Adipocyte (in vitro differentiated cells): ENCODE measurements at regions not wholly inside any gene's neighbourhood (a gene's known extent, or its start where the extent isn't known, plus 50 kb on each side); places are given as distances from the start of the nearest gene placed in this dataset.

Source experiments
- DNase-seq: peaks from one replicate; pipeline ENCODE4 v3.0.0-alpha.2; 2015; ENCODE audit warnings: low read depth
- H3K27me3 ChIP-seq: replicated peaks from 2 replicates; pipeline ENCODE4 v1.7.0; 2013; ENCODE audit warnings: mild to moderate bottlenecking, low read length, moderate library complexity; ENCODE audit not compliant: control insufficient read depth, insufficient read depth
- H3K36me3 ChIP-seq: 2 replicates; pipeline ENCODE4 v1.7.0; 2013; ENCODE audit warnings: low read length, mild to moderate bottlenecking, moderate library complexity; ENCODE audit not compliant: control insufficient read depth, insufficient read depth, severe bottlenecking
- H3K4me1 ChIP-seq: 2 replicates; pipeline ENCODE4 v1.7.0; 2013; ENCODE audit warnings: mild to moderate bottlenecking, low read length, moderate library complexity; ENCODE audit not compliant: control insufficient read depth, insufficient read depth
- H3K4me3 ChIP-seq: 2 replicates; pipeline ENCODE4 v1.7.0; 2013; ENCODE audit warnings: mild to moderate bottlenecking, low read length, moderate library complexity
- H3K9ac ChIP-seq: 2 replicates; pipeline ENCODE4 v1.7.0; 2013; ENCODE audit warnings: mild to moderate bottlenecking, low read length, moderate library complexity
- H3K9me3 ChIP-seq: 2 replicates; pipeline ENCODE4 v1.7.0; 2013; ENCODE audit warnings: mild to moderate bottlenecking, low read length, moderate library complexity; ENCODE audit not compliant: control insufficient read depth

DNA sequence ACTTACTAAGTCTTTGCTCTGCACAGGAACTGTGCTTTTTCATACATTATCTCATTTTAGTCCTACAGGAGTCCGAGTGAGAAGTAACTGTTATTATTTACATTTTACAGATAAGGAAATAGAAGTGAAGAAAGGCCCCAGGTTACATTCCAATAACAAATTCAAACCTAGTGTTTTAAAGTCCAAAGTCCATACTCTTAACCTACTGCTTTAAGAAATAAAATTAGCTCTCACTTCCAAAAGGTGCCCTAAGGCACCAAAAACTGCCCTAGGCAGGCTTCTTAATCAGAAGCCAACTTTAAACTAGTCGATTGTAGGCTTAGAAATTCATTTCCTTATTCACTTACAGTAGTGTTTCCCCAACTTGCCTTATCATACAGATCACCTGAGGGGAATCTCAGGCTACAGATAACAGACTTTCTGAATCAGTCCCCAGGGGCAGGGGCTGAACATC, 555.9 kb downstream of the DIAPH3 start:
- Histone ChIP-seq H3K9me3 (no peaks in the 10 kb centered on the region), H3K36me3 (no peaks in the 10 kb centered on the region), H3K4me1 (no peaks in the 10 kb centered on the region), H3K27me3 (peaks cover 3% of the 10 kb centered on the region), H3K4me3 (no peak overlapping the region), H3K9ac (no peak overlapping the region)
- DNase-seq: no peak

DNA sequence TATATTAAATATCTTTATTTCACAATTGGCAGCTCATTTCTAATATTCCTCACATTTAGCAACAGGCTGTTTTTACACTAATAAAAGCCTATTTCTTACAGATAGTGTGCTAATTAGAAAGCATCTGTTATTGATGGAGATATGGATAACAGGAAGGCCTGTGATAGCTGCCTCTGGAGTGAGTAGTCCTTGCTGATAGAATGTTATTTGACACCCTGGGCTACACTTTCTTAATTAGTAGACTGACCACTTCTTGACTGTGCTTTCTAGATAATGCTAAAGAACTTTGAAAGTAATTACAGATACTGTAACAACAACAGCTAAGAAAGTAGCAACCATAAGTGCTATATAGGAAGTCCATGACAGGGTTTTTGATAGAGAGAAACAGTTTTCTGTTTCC, 554.3 kb downstream of the DIAPH3 start:
- Histone ChIP-seq H3K36me3 (no peaks in the 10 kb centered on the region), H3K4me3 (no peak overlapping the region), H3K9ac (no peak overlapping the region), H3K27me3 (peaks cover 3% of the 10 kb centered on the region), H3K4me1 (no peaks in the 10 kb centered on the region), H3K9me3 (no peaks in the 10 kb centered on the region)
- no peak for DNase-seq
